ENCODE measurements at regions not wholly inside any gene's neighbourhood (a gene's known extent, or its start where the extent isn't known, plus 50 kb on each side); places are given as distances from the start of the nearest gene placed in this dataset.
"Not testable (repeated sequence)": the region's sequence is repeated elsewhere in the genome, so short reads cannot be mapped to it uniquely, and the experiment has no call there.

GRCh38 chr4:56575820-56576429, 70.3 kb downstream of the ARL9 start:
- 0% methylated on average over 1 of the region's 1 CpG for WGBS (ENCODE audit: insufficient coverage)
- CTCF ChIA-PET: interaction anchor here (0.9 to 3.1 kb wide), 29 partner anchors 9 to 266 kb away, joined by 3 to 18 read pairs (median 4); no protein-coding TSS in a partner anchor
- POLR2A ChIA-PET: no interaction called here
- peaks cover 0 to 15% (median 3%) of the 10 kb centered on the region in 4 experiments for H3K4me1 ChIP-seq (ENCODE audit: control extremely low read depth in 1 of 4, control insufficient read depth in 4 of 4, insufficient read depth in 4 of 4, low read length in 3 of 4)
- H3K9me3 ChIP-seq (ENCODE audit: control extremely low read depth in 1 of 5, control insufficient read depth in 4 of 5, insufficient read depth in 2 of 5, low read depth in 1 of 5, low read length in 4 of 5): peaks cover 0 to 2% (median 0%) of the 10 kb centered on the region in 5 experiments
- H3K4me3 ChIP-seq (ENCODE audit: control insufficient read depth in 1 of 7, extremely low read depth in 1 of 7, insufficient read depth in 4 of 7, low read depth in 2 of 7, low read length in 6 of 7): no peak overlapping the region
- no peak overlapping the region for H3K27ac ChIP-seq (ENCODE audit: insufficient read depth in 1 of 2, low read depth in 1 of 2, low read length in 2 of 2, poor library complexity in 1 of 2, severe bottlenecking in 2 of 2)
- H3K36me3 ChIP-seq (ENCODE audit: control insufficient read depth in 4 of 4, insufficient read depth in 4 of 4, low read length in 3 of 4): no peaks in the 10 kb centered on the region
- peak; percentile 36 to 57 (median 55) for DNase-seq
- no peaks in the 10 kb centered on the region for H3K27me3 ChIP-seq (replicated peaks in 2 of 5; ENCODE audit: control insufficient read depth in 4 of 5, insufficient read depth in 5 of 5, low read length in 4 of 5)

- H3K4me3 ChIP-seq (ENCODE audit: control insufficient read depth in 1 of 7, extremely low read depth in 1 of 7, insufficient read depth in 4 of 7, low read depth in 2 of 7, low read length in 6 of 7); H3K27ac ChIP-seq (ENCODE audit: insufficient read depth in 1 of 2, low read depth in 1 of 2, low read length in 2 of 2, poor library complexity in 1 of 2, severe bottlenecking in 2 of 2); POLR2A ChIA-PET; H3K27me3 ChIP-seq (replicated peaks in 2 of 5; ENCODE audit: control insufficient read depth in 4 of 5, insufficient read depth in 5 of 5, low read length in 4 of 5); H3K9me3 ChIP-seq (ENCODE audit: control extremely low read depth in 1 of 5, control insufficient read depth in 4 of 5, insufficient read depth in 2 of 5, low read depth in 1 of 5, low read length in 4 of 5); H3K36me3 ChIP-seq (ENCODE audit: control insufficient read depth in 4 of 4, insufficient read depth in 4 of 4, low read length in 3 of 4); DNase-seq; CTCF ChIA-PET; H3K4me1 ChIP-seq (ENCODE audit: control extremely low read depth in 1 of 4, control insufficient read depth in 4 of 4, insufficient read depth in 4 of 4, low read length in 3 of 4): not testable (repeated sequence)
- WGBS (ENCODE audit: insufficient coverage): 49% methylated on average over 35 of the region's 41 CpGs
Observed at GRCh38 chr4:56592417-56592816, 86.8 kb downstream of the ARL9 start.

Measured in common myeloid progenitor, CD34-positive (primary cell).